Neural crest cell (in vitro differentiated cells): ENCODE measurements at regions not wholly inside any gene's neighbourhood (a gene's known extent, or its start where the extent isn't known, plus 50 kb on each side); places are given as distances from the start of the nearest gene placed in this dataset.

Experiments
- DNase-seq: peaks from one replicate; pipeline ENCODE4 v3.0.0; 2021; ENCODE audit warnings: low read depth, mixed read lengths, low spot score
- H3K27ac Mint-ChIP-seq: one replicate; pipeline ENCODE4 v1.8.0; 2021; ENCODE audit warnings: mild to moderate bottlenecking, mixed read lengths; ENCODE audit not compliant: unreplicated experiment
- H3K27me3 Mint-ChIP-seq: 2 replicates; pipeline ENCODE4 v1.8.0; 2021; ENCODE audit warnings: low read depth, mild to moderate bottlenecking, mixed read lengths
- H3K36me3 Mint-ChIP-seq: 2 replicates; pipeline ENCODE4 v1.8.0; 2021; ENCODE audit warnings: low read depth, mild to moderate bottlenecking, mixed read lengths
- H3K4me1 Mint-ChIP-seq: 2 replicates; pipeline ENCODE4 v1.8.0; 2021; ENCODE audit warnings: mixed read lengths
- H3K4me3 Mint-ChIP-seq: one replicate; pipeline ENCODE4 v1.8.0; 2021; ENCODE audit warnings: mild to moderate bottlenecking, mixed read lengths
- H3K9me3 Mint-ChIP-seq: 2 replicates; pipeline ENCODE4 v1.8.0; 2021; ENCODE audit warnings: mixed read lengths
- CTCF ChIP-seq: fragments of 200-600 bp; sonication (generic); conservative IDR thresholded peaks from 2 replicates; pipeline ENCODE4 v1.5.0; 2021; ENCODE audit warnings: antibody characterized with exemption, mild to moderate bottlenecking

- Mint-ChIP-seq H3K4me1 (no peaks in the 10 kb centered on the region), H3K36me3 (no peaks in the 10 kb centered on the region), H3K27ac (no peak overlapping the region), H3K27me3 (peaks cover 75% of the 10 kb centered on the region), H3K4me3 (no peak overlapping the region), H3K9me3 (no peaks in the 10 kb centered on the region)
- no peak for DNase-seq
- no peak for TF ChIP-seq CTCF
Observed at GRCh38 chr16:86455116-86455515, 55.2 kb upstream of the FOXF1 start.

- no peak overlapping the region for H3K27ac Mint-ChIP-seq
- TF ChIP-seq CTCF, result no peak
- no peaks in the 10 kb centered on the region for H3K36me3 Mint-ChIP-seq
- H3K9me3 Mint-ChIP-seq, result no peaks in the 10 kb centered on the region
- H3K4me3 Mint-ChIP-seq, result no peak overlapping the region
- DNase-seq, result no peak
- peaks cover 78% of the 10 kb centered on the region for H3K27me3 Mint-ChIP-seq
- H3K4me1 Mint-ChIP-seq, result no peaks in the 10 kb centered on the region
Observed at GRCh38 chr16:86455640-86456039, 54.7 kb upstream of the FOXF1 start.

GRCh38 chr16:86457501-86458148, 52.7 kb upstream of the FOXF1 start:
- Mint-ChIP-seq H3K4me3 (no peak overlapping the region), H3K9me3 (peaks cover 2% of the 10 kb centered on the region), H3K27ac (no peak overlapping the region), H3K36me3 (no peaks in the 10 kb centered on the region), H3K27me3 (peaks cover 80% of the 10 kb centered on the region), H3K4me1 (no peaks in the 10 kb centered on the region)
- no peak for TF ChIP-seq CTCF
- DNase-seq, result no peak

GRCh38 chr16:86458149-86458777, 52.1 kb upstream of the FOXF1 start:
- H3K4me1 Mint-ChIP-seq, result no peaks in the 10 kb centered on the region
- no peaks in the 10 kb centered on the region for H3K36me3 Mint-ChIP-seq
- H3K9me3 Mint-ChIP-seq, result peaks cover 2% of the 10 kb centered on the region
- TF ChIP-seq CTCF, result no peak
- no peak for DNase-seq
- no peak overlapping the region for H3K4me3 Mint-ChIP-seq
- no peak overlapping the region for H3K27ac Mint-ChIP-seq
- peaks cover 74% of the 10 kb centered on the region for H3K27me3 Mint-ChIP-seq

- Mint-ChIP-seq H3K36me3 (peaks cover under 1% of the 10 kb centered on the region), H3K4me3 (no peak overlapping the region), H3K4me1 (no peaks in the 10 kb centered on the region), H3K27ac (no peak overlapping the region), H3K27me3 (peaks cover 65% of the 10 kb centered on the region), H3K9me3 (peaks cover 7% of the 10 kb centered on the region)
- TF ChIP-seq CTCF, result no peak
- no peak for DNase-seq
Observed at GRCh38 chr16:86459266-86459665, 51.1 kb upstream of the FOXF1 start.
